AG04450 (cell line): ENCODE measurements at regions not wholly inside any gene's neighbourhood (a gene's known extent, or its start where the extent isn't known, plus 50 kb on each side); places are given as distances from the start of the nearest gene placed in this dataset.

Experiments
- CTCF ChIA-PET: fragments of 300-600, 350-600 bp; formaldehyde crosslinking; extraction: SDS; loops from one replicate; lab custom pipeline; 2022; ENCODE audit warnings: antibody characterized with exemption, inconsistent platforms; lab: Charles Lee
- POLR2A ChIA-PET: fragments of 350-600 bp; formaldehyde crosslinking; extraction: SDS; loops from one replicate; lab custom pipeline; 2021; ENCODE audit warnings: antibody characterized with exemption, inconsistent platforms; lab: Yijun Ruan, JAX
- DNase-seq: peaks from one replicate; pipeline ENCODE4 v3.0.0-alpha.2; 2011; ENCODE audit warnings: low read depth, low spot score
- H3K27ac ChIP-seq: one replicate; pipeline ENCODE4 v1.5.1; 2012; ENCODE audit warnings: low read depth, low read length, control low read depth
- H3K27me3 ChIP-seq: one replicate; pipeline ENCODE4 v1.6.0; 2012; ENCODE audit warnings: low read length; ENCODE audit not compliant: control insufficient read depth, insufficient read depth
- H3K4me3 ChIP-seq: 2 replicates; pipeline ENCODE4 v1.5.1; 2011; ENCODE audit warnings: mild to moderate bottlenecking, low read depth, low read length, control low read depth
- H3K9me3 ChIP-seq: 2 replicates; pipeline ENCODE4 v1.5.1; 2012; ENCODE audit warnings: low read length; ENCODE audit not compliant: control insufficient read depth, insufficient read depth
- CTCF ChIP-seq: IDR thresholded peaks from 2 replicates; pipeline ENCODE4 v1.5.1; 2011; ENCODE audit warnings: low read depth, low read length, control low read depth, inconsistent platforms

GRCh38 chr4:27763830-27764525 is 903.3 kb downstream of the STIM2 start:
- H3K4me3 ChIP-seq: no peak overlapping the region
- TF ChIP-seq CTCF: no peak
- no peaks in the 10 kb centered on the region; the same call in 1 of the 2 replicates for H3K9me3 ChIP-seq
- H3K27ac ChIP-seq: no peak overlapping the region
- ChIA-PET POLR2A (no interaction called here), CTCF (no interaction called here)
- DNase-seq: no peak
- H3K27me3 ChIP-seq: no peaks in the 10 kb centered on the region

GRCh38 chr4:27764526-27764837 is 903.8 kb downstream of the STIM2 start:
- no peak for DNase-seq
- CTCF ChIA-PET: no interaction called here
- no peak overlapping the region for H3K27ac ChIP-seq
- TF ChIP-seq CTCF: no peak
- POLR2A ChIA-PET: no interaction called here
- no peaks in the 10 kb centered on the region; the same call in 1 of the 2 replicates for H3K9me3 ChIP-seq
- no peak overlapping the region for H3K4me3 ChIP-seq
- no peaks in the 10 kb centered on the region for H3K27me3 ChIP-seq

GRCh38 chr4:27770895-27771294 is 910.3 kb downstream of the STIM2 start:
- no peak for DNase-seq
- ChIA-PET CTCF (no interaction called here), POLR2A (no interaction called here)
- no peaks in the 10 kb centered on the region for H3K27me3 ChIP-seq
- H3K9me3 ChIP-seq: no peaks in the 10 kb centered on the region; the same call in 1 of the 2 replicates
- no peak overlapping the region for H3K4me3 ChIP-seq
- no peak for TF ChIP-seq CTCF
- H3K27ac ChIP-seq: no peak overlapping the region

- Histone ChIP-seq H3K4me3 (no peak overlapping the region), H3K9me3 (no peaks in the 10 kb centered on the region; the same call in none of the 2 replicates), H3K27ac (no peak overlapping the region), H3K27me3 (no peaks in the 10 kb centered on the region)
- CTCF ChIA-PET: no interaction called here
- no peak for TF ChIP-seq CTCF
- POLR2A ChIA-PET: no interaction called here
- no peak for DNase-seq
These were observed 914.5 kb downstream of the STIM2 start for GRCh38 chr4:27775156-27775555.

- no peak for TF ChIP-seq CTCF
- Histone ChIP-seq H3K9me3 (no peaks in the 10 kb centered on the region; the same call in 1 of the 2 replicates), H3K27me3 (no peaks in the 10 kb centered on the region), H3K27ac (no peak overlapping the region), H3K4me3 (no peak overlapping the region)
- ChIA-PET POLR2A (no interaction called here), CTCF (no interaction called here)
- DNase-seq: no peak
These were observed 919.2 kb downstream of the STIM2 start for GRCh38 chr4:27779827-27780226.
